Common myeloid progenitor, CD34-positive (primary cell): ENCODE measurements at regions not wholly inside any gene's neighbourhood (a gene's known extent, or its start where the extent isn't known, plus 50 kb on each side); places are given as distances from the start of the nearest gene placed in this dataset.

ENCODE experiments used
- CTCF ChIA-PET: fragments of 350-600 bp; sonication (Branson Sonifier 250); formaldehyde crosslinking; loops from one replicate; lab custom pipeline; 2021; ENCODE audit warnings: antibody characterized with exemption; lab: Charles Lee
- POLR2A ChIA-PET: fragments of 350-600 bp; sonication (Branson Sonifier 250); formaldehyde crosslinking; loops from one replicate; lab custom pipeline; 2021; ENCODE audit warnings: antibody characterized with exemption; lab: Charles Lee
- DNase-seq, 3 donors: peaks; one replicate each; pipeline versions ENCODE4 v3.0.0 to v3.0.0-alpha.2; 2013
- H3K27ac ChIP-seq, 2 experiments: 1 replicate in 1 of 2; 2 replicates in 1 of 2; pipeline ENCODE4 v1.7.0; 2013; ENCODE audit warnings: inconsistent platforms in 2 of 2, low read length in 2 of 2, mild to moderate bottlenecking in 2 of 2, low read depth in 1 of 2, moderate library complexity in 1 of 2; ENCODE audit not compliant: severe bottlenecking in 2 of 2, insufficient read depth in 1 of 2, poor library complexity in 1 of 2
- H3K27me3 ChIP-seq, 5 experiments: replicated peaks in 2 of 5; 1 replicate in 3 of 5; 2 replicates in 2 of 5; pipeline versions ENCODE4 v1.6.1 to v1.7.0; 2013; ENCODE audit warnings: low read length in 4 of 5, mild to moderate bottlenecking in 2 of 5, moderate library complexity in 2 of 5, inconsistent platforms in 1 of 5; ENCODE audit not compliant: insufficient read depth in 5 of 5, control insufficient read depth in 4 of 5
- H3K36me3 ChIP-seq, 4 experiments: 1 replicate in 2 of 4; 2 replicates in 2 of 4; pipeline versions ENCODE4 v1.6.1 to v1.7.0; 2013; ENCODE audit warnings: low read length in 3 of 4, control low read depth in 1 of 4, mild to moderate bottlenecking in 1 of 4; ENCODE audit not compliant: control insufficient read depth in 4 of 4, insufficient read depth in 4 of 4
- H3K4me1 ChIP-seq, 4 experiments: 1 replicate in 3 of 4; 2 replicates in 1 of 4; pipeline versions ENCODE4 v1.6.1 to v1.7.1; 2013; ENCODE audit warnings: low read length in 3 of 4, mild to moderate bottlenecking in 3 of 4, control low read depth in 1 of 4, inconsistent platforms in 1 of 4, moderate library complexity in 1 of 4; ENCODE audit not compliant: control insufficient read depth in 4 of 4, insufficient read depth in 4 of 4; ENCODE audit errors: control extremely low read depth in 1 of 4
- H3K4me3 ChIP-seq, 7 experiments: 1 replicate in 4 of 7; 2 replicates in 3 of 7; pipeline versions ENCODE4 v1.5.1 to v1.7.0; 2013; ENCODE audit warnings: mild to moderate bottlenecking in 7 of 7, low read length in 6 of 7, moderate library complexity in 6 of 7, inconsistent platforms in 2 of 7, low read depth in 2 of 7, control low read depth in 1 of 7; ENCODE audit not compliant: insufficient read depth in 4 of 7, control insufficient read depth in 1 of 7; ENCODE audit errors: extremely low read depth in 1 of 7
- H3K9me3 ChIP-seq, 5 experiments: 1 replicate in 4 of 5; 2 replicates in 1 of 5; pipeline versions ENCODE4 v1.6.1 to v1.7.1; 2013; ENCODE audit warnings: low read length in 4 of 5, mild to moderate bottlenecking in 2 of 5, inconsistent platforms in 1 of 5, low read depth in 1 of 5, moderate library complexity in 1 of 5; ENCODE audit not compliant: control insufficient read depth in 4 of 5, insufficient read depth in 2 of 5; ENCODE audit errors: control extremely low read depth in 1 of 5
- WGBS: methylation state at CpG from one replicate; pipeline ENCODE4 v1.1.5; 2013; ENCODE audit not compliant: insufficient coverage; 5-methylcytosine and 5-hydroxymethylcytosine counted together

- H3K27ac ChIP-seq, result no peak overlapping the region
- peaks cover 0 to 24% (median 0%) of the 10 kb centered on the region in 5 experiments for H3K27me3 ChIP-seq
- no peak for DNase-seq
- 82% methylated on average over 8 of the region's 12 CpGs for WGBS
- no peaks in the 10 kb centered on the region for H3K9me3 ChIP-seq
- ChIA-PET CTCF (no interaction called here), POLR2A (no interaction called here)
- no peaks in the 10 kb centered on the region for H3K36me3 ChIP-seq
- no peaks in the 10 kb centered on the region for H3K4me1 ChIP-seq
- no peak overlapping the region for H3K4me3 ChIP-seq
Observed at GRCh38 chr22:49086606-49087157, 741.0 kb downstream of the BRD1 start.

- Histone ChIP-seq H3K4me3 (no peak overlapping the region), H3K4me1 (no peaks in the 10 kb centered on the region), H3K27me3 (peaks cover 0 to 24% (median 0%) of the 10 kb centered on the region in 5 experiments), H3K36me3 (no peaks in the 10 kb centered on the region), H3K27ac (no peak overlapping the region), H3K9me3 (no peaks in the 10 kb centered on the region)
- POLR2A ChIA-PET, result no interaction called here
- 70% methylated on average over 13 of the region's 13 CpGs for WGBS
- CTCF ChIA-PET, result no interaction called here
- DNase-seq, result no peak
Observed at GRCh38 chr22:49086181-49086580, 741.5 kb downstream of the BRD1 start.

- WGBS, result 74% methylated on average over 8 of the region's 8 CpGs
- Histone ChIP-seq H3K36me3 (no peaks in the 10 kb centered on the region), H3K4me1 (no peaks in the 10 kb centered on the region), H3K27me3 (peaks cover 0 to 24% (median 0%) of the 10 kb centered on the region in 5 experiments), H3K27ac (no peak overlapping the region), H3K9me3 (no peaks in the 10 kb centered on the region), H3K4me3 (no peak overlapping the region)
- POLR2A ChIA-PET, result no interaction called here
- DNase-seq, result peak in 2 of 3 donors; percentile 23 to 29
- CTCF ChIA-PET, result interaction anchor here (0.7 kb wide), 1 partner anchor 11 kb away, joined by 4 read pairs; no protein-coding TSS in a partner anchor
Observed at GRCh38 chr22:49084206-49084605, 743.5 kb downstream of the BRD1 start.

- Histone ChIP-seq H3K27me3 (peaks cover 0 to 24% (median 0%) of the 10 kb centered on the region in 5 experiments), H3K4me3 (no peak overlapping the region), H3K36me3 (no peaks in the 10 kb centered on the region), H3K4me1 (no peaks in the 10 kb centered on the region), H3K9me3 (no peaks in the 10 kb centered on the region), H3K27ac (no peak overlapping the region)
- POLR2A ChIA-PET, result no interaction called here
- WGBS, result 97% methylated on average over 6 of the region's 8 CpGs
- CTCF ChIA-PET, result interaction anchor here (0.7 kb wide), 1 partner anchor 10 kb away, joined by 4 read pairs; no protein-coding TSS in a partner anchor
- no peak for DNase-seq
Observed at GRCh38 chr22:49083607-49084006, 744.1 kb downstream of the BRD1 start.

GRCh38 chr22:49082451-49082850 is 745.2 kb downstream of the BRD1 start:
- Histone ChIP-seq H3K4me3 (no peak overlapping the region), H3K4me1 (no peaks in the 10 kb centered on the region), H3K36me3 (no peaks in the 10 kb centered on the region), H3K27me3 (peaks cover 0 to 23% (median 0%) of the 10 kb centered on the region in 5 experiments), H3K9me3 (no peaks in the 10 kb centered on the region), H3K27ac (no peak overlapping the region)
- no peak for DNase-seq
- ChIA-PET POLR2A (no interaction called here), CTCF (no interaction called here)
- WGBS, result 90% methylated on average over 13 of the region's 13 CpGs

GRCh38 chr22:49081926-49082325 is 745.7 kb downstream of the BRD1 start:
- 93% methylated on average over 8 of the region's 10 CpGs for WGBS
- Histone ChIP-seq H3K4me1 (no peaks in the 10 kb centered on the region), H3K36me3 (no peaks in the 10 kb centered on the region), H3K9me3 (no peaks in the 10 kb centered on the region), H3K4me3 (no peak overlapping the region), H3K27ac (no peak overlapping the region), H3K27me3 (peaks cover 0 to 18% (median 0%) of the 10 kb centered on the region in 5 experiments)
- POLR2A ChIA-PET, result no interaction called here
- CTCF ChIA-PET, result no interaction called here
- no peak for DNase-seq

GRCh38 chr22:49081261-49081666 is 746.4 kb downstream of the BRD1 start:
- 95% methylated on average over 10 of the region's 12 CpGs for WGBS
- ChIA-PET POLR2A (no interaction called here), CTCF (no interaction called here)
- no peaks in the 10 kb centered on the region for H3K36me3 ChIP-seq
- no peaks in the 10 kb centered on the region for H3K9me3 ChIP-seq
- H3K4me1 ChIP-seq, result no peaks in the 10 kb centered on the region
- H3K4me3 ChIP-seq, result no peak overlapping the region
- no peak for DNase-seq
- no peak overlapping the region for H3K27ac ChIP-seq
- H3K27me3 ChIP-seq, result peaks cover 0 to 16% (median 2%) of the 10 kb centered on the region in 5 experiments
